ENCODE measurements at regions not wholly inside any gene's neighbourhood (a gene's known extent, or its start where the extent isn't known, plus 50 kb on each side); places are given as distances from the start of the nearest gene placed in this dataset.

DNA sequence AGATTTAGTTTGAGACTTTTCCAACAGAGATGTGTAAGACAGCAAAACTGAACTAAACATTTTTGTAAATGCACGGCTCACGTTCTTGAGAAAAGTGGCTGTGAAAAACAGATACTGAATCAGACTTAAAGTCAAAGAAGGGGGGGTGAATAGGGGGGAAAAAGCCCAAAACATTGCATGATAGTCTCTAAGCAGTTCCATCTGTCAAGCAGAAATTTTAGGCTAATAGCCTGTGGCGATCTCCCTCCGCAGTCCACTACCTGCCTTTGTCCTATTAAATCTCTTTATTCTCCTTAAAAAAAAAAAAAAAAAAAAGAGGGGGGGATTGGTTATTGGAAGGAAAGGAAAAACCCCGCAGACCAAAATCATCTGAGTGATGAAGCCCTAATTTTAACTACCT lies 217.6 kb upstream of the NFIA start (continued):
- TF ChIP-seq, protein P1, sequence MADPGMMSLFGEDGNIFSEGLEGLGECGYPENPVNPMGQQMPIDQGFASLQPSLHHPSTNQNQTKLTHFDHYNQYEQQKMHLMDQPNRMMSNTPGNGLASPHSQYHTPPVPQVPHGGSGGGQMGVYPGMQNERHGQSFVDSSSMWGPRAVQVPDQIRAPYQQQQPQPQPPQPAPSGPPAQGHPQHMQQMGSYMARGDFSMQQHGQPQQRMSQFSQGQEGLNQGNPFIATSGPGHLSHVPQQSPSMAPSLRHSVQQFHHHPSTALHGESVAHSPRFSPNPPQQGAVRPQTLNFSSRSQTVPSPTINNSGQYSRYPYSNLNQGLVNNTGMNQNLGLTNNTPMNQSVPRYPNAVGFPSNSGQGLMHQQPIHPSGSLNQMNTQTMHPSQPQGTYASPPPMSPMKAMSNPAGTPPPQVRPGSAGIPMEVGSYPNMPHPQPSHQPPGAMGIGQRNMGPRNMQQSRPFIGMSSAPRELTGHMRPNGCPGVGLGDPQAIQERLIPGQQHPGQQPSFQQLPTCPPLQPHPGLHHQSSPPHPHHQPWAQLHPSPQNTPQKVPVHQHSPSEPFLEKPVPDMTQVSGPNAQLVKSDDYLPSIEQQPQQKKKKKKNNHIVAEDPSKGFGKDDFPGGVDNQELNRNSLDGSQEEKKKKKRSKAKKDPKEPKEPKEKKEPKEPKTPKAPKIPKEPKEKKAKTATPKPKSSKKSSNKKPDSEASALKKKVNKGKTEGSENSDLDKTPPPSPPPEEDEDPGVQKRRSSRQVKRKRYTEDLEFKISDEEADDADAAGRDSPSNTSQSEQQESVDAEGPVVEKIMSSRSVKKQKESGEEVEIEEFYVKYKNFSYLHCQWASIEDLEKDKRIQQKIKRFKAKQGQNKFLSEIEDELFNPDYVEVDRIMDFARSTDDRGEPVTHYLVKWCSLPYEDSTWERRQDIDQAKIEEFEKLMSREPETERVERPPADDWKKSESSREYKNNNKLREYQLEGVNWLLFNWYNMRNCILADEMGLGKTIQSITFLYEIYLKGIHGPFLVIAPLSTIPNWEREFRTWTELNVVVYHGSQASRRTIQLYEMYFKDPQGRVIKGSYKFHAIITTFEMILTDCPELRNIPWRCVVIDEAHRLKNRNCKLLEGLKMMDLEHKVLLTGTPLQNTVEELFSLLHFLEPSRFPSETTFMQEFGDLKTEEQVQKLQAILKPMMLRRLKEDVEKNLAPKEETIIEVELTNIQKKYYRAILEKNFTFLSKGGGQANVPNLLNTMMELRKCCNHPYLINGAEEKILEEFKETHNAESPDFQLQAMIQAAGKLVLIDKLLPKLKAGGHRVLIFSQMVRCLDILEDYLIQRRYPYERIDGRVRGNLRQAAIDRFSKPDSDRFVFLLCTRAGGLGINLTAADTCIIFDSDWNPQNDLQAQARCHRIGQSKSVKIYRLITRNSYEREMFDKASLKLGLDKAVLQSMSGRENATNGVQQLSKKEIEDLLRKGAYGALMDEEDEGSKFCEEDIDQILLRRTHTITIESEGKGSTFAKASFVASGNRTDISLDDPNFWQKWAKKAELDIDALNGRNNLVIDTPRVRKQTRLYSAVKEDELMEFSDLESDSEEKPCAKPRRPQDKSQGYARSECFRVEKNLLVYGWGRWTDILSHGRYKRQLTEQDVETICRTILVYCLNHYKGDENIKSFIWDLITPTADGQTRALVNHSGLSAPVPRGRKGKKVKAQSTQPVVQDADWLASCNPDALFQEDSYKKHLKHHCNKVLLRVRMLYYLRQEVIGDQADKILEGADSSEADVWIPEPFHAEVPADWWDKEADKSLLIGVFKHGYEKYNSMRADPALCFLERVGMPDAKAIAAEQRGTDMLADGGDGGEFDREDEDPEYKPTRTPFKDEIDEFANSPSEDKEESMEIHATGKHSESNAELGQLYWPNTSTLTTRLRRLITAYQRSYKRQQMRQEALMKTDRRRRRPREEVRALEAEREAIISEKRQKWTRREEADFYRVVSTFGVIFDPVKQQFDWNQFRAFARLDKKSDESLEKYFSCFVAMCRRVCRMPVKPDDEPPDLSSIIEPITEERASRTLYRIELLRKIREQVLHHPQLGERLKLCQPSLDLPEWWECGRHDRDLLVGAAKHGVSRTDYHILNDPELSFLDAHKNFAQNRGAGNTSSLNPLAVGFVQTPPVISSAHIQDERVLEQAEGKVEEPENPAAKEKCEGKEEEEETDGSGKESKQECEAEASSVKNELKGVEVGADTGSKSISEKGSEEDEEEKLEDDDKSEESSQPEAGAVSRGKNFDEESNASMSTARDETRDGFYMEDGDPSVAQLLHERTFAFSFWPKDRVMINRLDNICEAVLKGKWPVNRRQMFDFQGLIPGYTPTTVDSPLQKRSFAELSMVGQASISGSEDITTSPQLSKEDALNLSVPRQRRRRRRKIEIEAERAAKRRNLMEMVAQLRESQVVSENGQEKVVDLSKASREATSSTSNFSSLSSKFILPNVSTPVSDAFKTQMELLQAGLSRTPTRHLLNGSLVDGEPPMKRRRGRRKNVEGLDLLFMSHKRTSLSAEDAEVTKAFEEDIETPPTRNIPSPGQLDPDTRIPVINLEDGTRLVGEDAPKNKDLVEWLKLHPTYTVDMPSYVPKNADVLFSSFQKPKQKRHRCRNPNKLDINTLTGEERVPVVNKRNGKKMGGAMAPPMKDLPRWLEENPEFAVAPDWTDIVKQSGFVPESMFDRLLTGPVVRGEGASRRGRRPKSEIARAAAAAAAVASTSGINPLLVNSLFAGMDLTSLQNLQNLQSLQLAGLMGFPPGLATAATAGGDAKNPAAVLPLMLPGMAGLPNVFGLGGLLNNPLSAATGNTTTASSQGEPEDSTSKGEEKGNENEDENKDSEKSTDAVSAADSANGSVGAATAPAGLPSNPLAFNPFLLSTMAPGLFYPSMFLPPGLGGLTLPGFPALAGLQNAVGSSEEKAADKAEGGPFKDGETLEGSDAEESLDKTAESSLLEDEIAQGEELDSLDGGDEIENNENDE (IDR thresholded peaks at IDR 0.05; ENCODE audit: insufficient replicate concordance, low read length) = no peak
- TF ChIP-seq CBX5 (IDR thresholded peaks at IDR 0.05; ENCODE audit: low read depth, low read length) (no peak), SP1 (IDR thresholded peaks at IDR 0.05; ENCODE audit: low read depth, low read length) (no peak), CHD1 (IDR thresholded peaks at IDR 0.05; ENCODE audit: low read depth, low read length) (no peak), CBX8 (IDR thresholded peaks at IDR 0.05; ENCODE audit: borderline replicate concordance, low read depth, low read length) (no peak), SP2 (IDR thresholded peaks at IDR 0.05; ENCODE audit: low read length) (no peak), FOSL1 (IDR thresholded peaks at IDR 0.05; ENCODE audit: insufficient read depth, low read depth, low read length) (no peak), TBP (IDR thresholded peaks at IDR 0.05; ENCODE audit: low read depth, low read length) (no peak), BACH1 (IDR thresholded peaks at IDR 0.05; ENCODE audit: low read length) (no peak)
